ENCODE measurements at regions not wholly inside any gene's neighbourhood (a gene's known extent, or its start where the extent isn't known, plus 50 kb on each side); places are given as distances from the start of the nearest gene placed in this dataset.

DNA sequence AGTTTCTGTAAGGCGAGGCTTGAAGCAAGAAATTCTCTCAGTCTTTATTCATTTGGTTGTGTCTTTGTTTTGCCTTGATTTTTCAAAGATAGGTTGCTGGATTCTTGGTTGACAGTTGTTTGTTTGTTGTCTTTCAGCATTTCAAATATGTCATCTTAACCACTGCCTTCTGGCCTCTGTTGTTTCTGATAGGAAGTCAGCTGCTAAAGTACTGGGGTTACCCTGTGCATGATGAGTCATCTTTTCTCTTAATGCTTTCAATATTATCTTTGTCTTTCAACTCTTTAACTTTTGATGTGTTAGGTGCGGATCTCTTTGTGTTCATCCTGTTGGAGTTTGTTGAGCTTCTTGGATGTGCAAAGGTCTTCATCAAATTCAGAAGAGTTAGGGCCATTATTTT, 1571.3 kb downstream of the MAT2B start:
- TF ChIP-seq, protein P1, sequence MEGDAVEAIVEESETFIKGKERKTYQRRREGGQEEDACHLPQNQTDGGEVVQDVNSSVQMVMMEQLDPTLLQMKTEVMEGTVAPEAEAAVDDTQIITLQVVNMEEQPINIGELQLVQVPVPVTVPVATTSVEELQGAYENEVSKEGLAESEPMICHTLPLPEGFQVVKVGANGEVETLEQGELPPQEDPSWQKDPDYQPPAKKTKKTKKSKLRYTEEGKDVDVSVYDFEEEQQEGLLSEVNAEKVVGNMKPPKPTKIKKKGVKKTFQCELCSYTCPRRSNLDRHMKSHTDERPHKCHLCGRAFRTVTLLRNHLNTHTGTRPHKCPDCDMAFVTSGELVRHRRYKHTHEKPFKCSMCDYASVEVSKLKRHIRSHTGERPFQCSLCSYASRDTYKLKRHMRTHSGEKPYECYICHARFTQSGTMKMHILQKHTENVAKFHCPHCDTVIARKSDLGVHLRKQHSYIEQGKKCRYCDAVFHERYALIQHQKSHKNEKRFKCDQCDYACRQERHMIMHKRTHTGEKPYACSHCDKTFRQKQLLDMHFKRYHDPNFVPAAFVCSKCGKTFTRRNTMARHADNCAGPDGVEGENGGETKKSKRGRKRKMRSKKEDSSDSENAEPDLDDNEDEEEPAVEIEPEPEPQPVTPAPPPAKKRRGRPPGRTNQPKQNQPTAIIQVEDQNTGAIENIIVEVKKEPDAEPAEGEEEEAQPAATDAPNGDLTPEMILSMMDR (IDR thresholded peaks at IDR 0.05; ENCODE audit: unreplicated experiment) = no peak
- Mint-ChIP-seq H3K36me3 (ENCODE audit: insufficient read depth) (no peaks in the 10 kb centered on the region), H3K4me3 (ENCODE audit: low read depth) (no peak overlapping the region), H3K9me3 (ENCODE audit: low read depth) (peaks cover 11% of the 10 kb centered on the region), H3K27me3 (no peaks in the 10 kb centered on the region), H3K27ac (no peak overlapping the region), H3K4me1 (ENCODE audit: low read depth) (no peaks in the 10 kb centered on the region)
- no peak for DNase-seq (ENCODE audit: low spot score, unreplicated experiment)

DNA sequence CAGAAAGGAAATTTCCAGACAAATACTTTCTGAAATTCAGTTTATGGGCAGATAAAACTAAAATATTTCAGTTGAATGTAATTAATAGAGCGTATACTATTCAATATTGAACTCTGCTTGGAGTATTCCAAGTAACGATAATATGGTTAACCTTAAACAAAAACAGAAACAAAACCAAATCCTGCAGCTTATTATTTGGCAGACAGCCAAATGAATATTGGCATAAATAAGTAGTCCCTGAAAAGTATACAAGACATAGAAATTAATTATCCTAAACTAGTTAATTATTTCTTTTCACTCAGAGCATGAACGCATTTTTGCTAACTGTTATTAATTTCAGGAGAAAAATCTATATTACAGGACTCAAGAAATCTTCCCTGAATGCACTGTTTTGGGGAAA, 1574.0 kb downstream of the MAT2B start:
- TF ChIP-seq, protein P1 (IDR thresholded peaks at IDR 0.05; ENCODE audit: unreplicated experiment) = no peak
- Mint-ChIP-seq H3K36me3 (ENCODE audit: insufficient read depth) (no peaks in the 10 kb centered on the region), H3K27me3 (no peaks in the 10 kb centered on the region), H3K4me1 (ENCODE audit: low read depth) (peaks cover 5% of the 10 kb centered on the region), H3K27ac (no peak overlapping the region), H3K9me3 (ENCODE audit: low read depth) (peaks cover 4% of the 10 kb centered on the region), H3K4me3 (ENCODE audit: low read depth) (no peak overlapping the region)
- DNase-seq (ENCODE audit: low spot score, unreplicated experiment) = no peak

DNA sequence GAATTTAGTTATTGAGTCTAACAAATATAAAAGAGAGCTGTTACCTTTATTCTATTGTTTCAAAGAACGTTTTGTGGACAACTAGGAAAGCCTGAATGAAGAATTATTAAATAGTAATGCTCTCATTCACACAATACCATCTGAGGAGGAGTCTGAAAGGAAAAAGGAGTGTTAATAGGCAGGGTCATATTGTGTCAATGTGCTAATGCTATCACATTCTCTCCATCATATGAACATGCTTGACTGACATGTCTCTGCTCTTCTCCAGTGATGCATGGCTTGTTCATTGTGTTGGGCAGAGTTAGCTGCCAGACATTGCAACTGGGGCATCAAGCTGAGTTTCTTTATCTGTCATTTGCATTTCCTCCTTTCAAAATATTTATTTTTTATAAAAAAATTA, 1578.0 kb downstream of the MAT2B start:
- Mint-ChIP-seq H3K27me3 (no peaks in the 10 kb centered on the region), H3K27ac (no peak overlapping the region), H3K36me3 (ENCODE audit: insufficient read depth) (no peaks in the 10 kb centered on the region), H3K9me3 (ENCODE audit: low read depth) (no peaks in the 10 kb centered on the region), H3K4me3 (ENCODE audit: low read depth) (no peak overlapping the region), H3K4me1 (ENCODE audit: low read depth) (peaks cover 5% of the 10 kb centered on the region)
- TF ChIP-seq, protein P1 (IDR thresholded peaks at IDR 0.05; ENCODE audit: unreplicated experiment) = no peak
- DNase-seq (ENCODE audit: low spot score, unreplicated experiment) = no peak

DNA sequence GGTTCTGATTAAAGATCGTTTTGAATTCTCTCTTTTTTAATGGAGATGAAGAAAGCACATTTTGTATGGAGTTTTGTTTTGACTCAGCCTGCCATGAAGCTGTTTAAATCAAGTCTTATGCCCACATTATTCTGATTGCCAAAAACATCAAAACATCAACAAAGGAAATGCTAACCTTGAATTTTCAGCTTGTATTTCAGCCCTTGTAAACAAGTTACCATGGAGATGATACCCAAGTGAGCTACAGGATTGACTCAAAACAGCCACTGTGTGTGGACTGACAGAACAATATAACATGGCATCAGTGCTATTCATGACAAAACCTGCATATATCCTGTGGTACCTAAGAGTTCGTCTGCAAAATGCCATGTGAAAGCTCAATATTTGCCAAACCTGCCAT, 1581.0 kb downstream of the MAT2B start:
- no peak overlapping the region for H3K27ac Mint-ChIP-seq
- DNase-seq (ENCODE audit: low spot score, unreplicated experiment) = no peak
- H3K4me1 Mint-ChIP-seq (ENCODE audit: low read depth) = peaks cover 8% of the 10 kb centered on the region
- no peaks in the 10 kb centered on the region for H3K9me3 Mint-ChIP-seq (ENCODE audit: low read depth)
- H3K36me3 Mint-ChIP-seq (ENCODE audit: insufficient read depth) = no peaks in the 10 kb centered on the region
- TF ChIP-seq, protein P1 (IDR thresholded peaks at IDR 0.05; ENCODE audit: unreplicated experiment) = no peak
- H3K4me3 Mint-ChIP-seq (ENCODE audit: low read depth) = no peak overlapping the region
- no peaks in the 10 kb centered on the region for H3K27me3 Mint-ChIP-seq

DNA sequence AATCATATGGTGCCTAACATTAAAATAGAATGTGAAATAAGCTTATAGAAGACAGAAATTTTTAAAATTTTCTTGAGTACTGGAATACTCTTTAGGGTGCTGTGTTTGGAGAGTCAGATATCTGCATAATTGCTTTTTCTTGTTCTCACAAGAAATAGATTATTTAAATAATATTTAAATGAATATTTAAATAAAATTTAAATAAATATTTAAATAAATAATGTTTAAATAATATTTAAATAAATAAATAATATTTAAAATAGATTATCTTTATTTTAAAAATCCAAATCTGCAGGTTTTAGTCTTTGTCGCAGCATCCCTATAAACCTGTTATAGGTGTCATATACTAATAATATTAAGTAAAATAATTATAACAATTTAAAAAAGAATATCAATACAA, 1589.4 kb downstream of the MAT2B start:
- H3K36me3 Mint-ChIP-seq (ENCODE audit: insufficient read depth) = peaks cover 1% of the 10 kb centered on the region
- H3K4me1 Mint-ChIP-seq (ENCODE audit: low read depth) = no peaks in the 10 kb centered on the region
- TF ChIP-seq, protein P1 (IDR thresholded peaks at IDR 0.05; ENCODE audit: unreplicated experiment) = no peak
- no peak overlapping the region for H3K4me3 Mint-ChIP-seq (ENCODE audit: low read depth)
- H3K27ac Mint-ChIP-seq = no peak overlapping the region
- peaks cover 16% of the 10 kb centered on the region for H3K9me3 Mint-ChIP-seq (ENCODE audit: low read depth)
- no peak for DNase-seq (ENCODE audit: low spot score, unreplicated experiment)
- no peaks in the 10 kb centered on the region for H3K27me3 Mint-ChIP-seq
